HG03460 (cell line): ENCODE measurements at regions not wholly inside any gene's neighbourhood (a gene's known extent, or its start where the extent isn't known, plus 50 kb on each side); places are given as distances from the start of the nearest gene placed in this dataset.

Experiments
- ATAC-seq: cut with Tn5 transposase; IDR thresholded peaks from one replicate; pipeline ENCODE4 v1.9.1; 2021; ENCODE audit not compliant: unreplicated experiment

DNA sequence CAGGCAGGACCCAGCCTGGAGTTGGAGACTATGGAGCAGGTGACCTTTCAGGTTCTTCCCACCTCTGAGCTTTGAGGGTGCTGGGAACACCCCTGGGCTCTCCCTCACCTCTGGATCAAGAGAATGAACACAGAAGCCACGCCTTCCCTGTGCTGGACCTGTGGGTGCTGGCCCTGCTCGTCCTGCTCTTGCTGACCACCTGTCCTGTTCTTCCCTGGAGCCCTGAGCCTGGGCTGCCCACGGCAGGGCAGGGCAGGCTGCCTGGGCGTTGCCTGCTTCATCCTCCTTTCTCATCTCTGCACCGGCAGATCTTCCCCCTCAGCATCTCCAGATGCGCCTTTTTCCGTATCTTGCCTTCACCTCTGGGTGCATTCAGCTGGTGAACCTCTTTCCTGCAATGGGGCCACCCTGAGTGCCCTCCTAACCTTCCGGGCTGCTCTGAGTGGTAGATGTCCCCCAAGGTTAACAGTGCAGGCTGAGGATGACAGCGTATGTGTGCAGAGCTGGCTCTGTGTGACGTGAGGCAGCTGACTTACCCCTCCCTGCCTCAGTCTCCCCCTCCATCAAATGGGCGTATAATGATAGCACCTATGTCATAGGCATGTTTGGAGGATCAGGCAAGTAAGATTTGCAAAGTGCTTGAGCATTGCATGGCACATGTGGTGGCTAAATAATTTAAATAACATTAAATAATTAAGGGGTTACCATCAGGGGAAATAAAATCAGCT, 225.8 kb upstream of the CIBAR2 start:
- ATAC-seq: no peak

GRCh38 chr16:85338638-85338982, 226.3 kb upstream of the CIBAR2 start:
- no peak for ATAC-seq

GRCh38 chr16:85338989-85339685, 226.9 kb upstream of the CIBAR2 start:
- no peak for ATAC-seq

DNA sequence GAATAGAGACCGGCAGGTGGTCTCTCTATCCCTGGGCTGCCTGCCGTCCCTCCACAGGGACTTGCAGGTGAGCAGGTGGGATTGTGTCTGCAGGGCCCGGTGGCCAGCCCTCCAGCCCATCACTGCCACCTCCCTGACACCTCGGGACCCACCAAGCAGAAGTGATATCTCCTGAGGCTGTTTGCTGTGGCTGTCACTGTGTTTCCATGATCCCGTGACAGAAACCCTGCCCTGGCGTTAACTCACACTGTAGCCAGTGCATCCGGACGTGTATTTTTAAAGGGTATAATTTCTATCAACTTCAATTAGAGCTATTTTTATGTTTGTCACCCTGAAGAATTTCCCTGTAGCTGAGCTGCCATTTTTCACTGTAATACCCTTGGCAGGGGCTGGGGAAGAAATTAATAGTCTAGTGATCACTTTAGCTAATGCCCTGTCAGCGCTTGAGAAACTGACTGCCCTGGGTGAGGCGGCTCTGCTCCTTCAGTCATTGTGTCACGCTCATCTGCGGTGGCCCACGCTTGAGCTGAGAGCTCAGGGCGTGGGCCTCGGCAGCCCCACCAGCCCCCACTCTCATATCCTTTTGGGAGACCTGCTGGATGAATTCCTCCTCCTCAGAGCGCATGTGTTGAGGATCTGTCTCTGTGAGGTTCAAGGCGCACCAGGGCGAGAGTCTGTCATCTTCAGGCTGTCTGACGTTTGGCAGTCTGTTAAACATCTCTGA, 229.9 kb upstream of the CIBAR2 start:
- no peak for ATAC-seq

DNA sequence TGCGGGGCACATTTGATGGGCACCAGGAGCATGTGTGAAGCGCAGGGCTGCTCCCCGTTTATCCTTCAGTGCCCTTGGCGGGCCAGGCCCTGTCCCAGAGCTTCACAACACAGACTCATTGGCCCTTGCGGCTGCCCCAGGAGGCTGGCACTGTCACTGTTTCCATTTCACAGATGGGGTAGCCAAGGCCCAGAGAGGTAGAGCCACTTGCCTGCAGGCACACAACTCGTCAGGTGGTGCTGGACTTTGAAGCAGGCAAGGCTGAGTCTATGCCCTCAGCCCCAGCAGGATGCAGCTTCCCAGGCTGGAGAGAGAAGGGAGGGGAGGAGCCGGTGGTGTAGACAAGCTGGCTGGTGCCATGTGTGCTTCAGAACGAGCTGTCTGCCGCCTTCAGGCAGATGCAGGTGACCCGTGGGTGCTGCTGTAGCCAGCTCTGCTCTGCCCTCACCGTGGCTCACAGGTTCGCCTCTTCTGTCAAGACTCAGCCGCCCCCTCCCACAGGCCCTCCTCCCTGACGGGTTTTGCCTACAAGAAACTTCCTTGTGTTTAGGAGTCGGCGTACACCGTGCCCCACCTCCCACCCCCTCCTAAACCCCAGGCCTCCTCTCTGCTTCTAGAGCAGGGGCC, 232.3 kb upstream of the CIBAR2 start:
- no peak for ATAC-seq

DNA sequence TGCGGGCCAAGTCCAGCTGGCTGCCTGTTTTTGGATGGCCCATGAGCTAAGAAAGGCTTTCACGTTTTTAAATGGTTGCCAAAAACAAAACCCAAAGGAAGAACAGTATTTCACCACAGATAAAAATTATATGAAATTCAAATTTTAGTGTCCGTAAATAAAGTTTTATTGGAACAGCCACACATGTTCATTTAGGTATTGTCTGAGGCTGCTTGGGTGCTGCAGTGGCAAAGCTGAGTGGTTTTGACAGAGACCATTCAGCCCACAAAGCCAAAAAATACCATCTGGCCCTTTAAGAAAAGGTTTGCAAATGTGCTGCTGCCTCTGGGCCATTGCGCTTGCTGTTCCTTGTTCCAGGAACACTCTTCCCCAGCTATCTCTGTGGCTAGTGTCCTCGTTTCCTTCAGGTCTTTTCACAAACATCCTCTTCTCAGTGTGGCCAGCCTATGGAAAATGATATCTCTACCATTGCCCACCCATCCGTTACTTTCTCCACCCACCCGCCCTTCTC, 232.9 kb upstream of the CIBAR2 start:
- ATAC-seq: no peak

GRCh38 chr16:85346404-85347212, 234.3 kb upstream of the CIBAR2 start:
- no peak for ATAC-seq

DNA sequence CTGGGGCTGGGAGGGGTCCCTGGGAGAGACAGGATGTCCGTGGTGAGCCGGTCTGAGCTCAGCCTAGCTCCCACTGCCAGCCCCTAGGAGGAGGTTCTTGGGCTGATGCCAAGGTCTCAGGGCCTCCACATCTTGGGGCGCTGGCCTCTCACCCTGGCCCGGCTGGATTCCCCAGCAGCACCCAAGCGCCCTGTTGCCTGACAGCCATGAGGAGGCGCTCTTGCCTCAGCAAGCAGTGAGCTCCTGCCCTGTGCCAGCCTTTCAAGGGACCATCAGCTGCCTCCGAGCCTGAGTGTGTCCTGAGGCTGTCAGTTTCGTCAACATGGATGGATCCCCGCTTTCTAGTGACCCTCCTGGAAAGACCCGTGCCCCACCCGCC, 234.9 kb upstream of the CIBAR2 start:
- no peak for ATAC-seq

GRCh38 chr16:85348065-85348840, 236.0 kb upstream of the CIBAR2 start:
- no peak for ATAC-seq

GRCh38 chr16:85348911-85349334, 236.7 kb upstream of the CIBAR2 start:
- ATAC-seq: no peak

- ATAC-seq: no peak
Measured at GRCh38 chr16:85349365-85350145, 237.3 kb upstream of the CIBAR2 start.

- ATAC-seq: no peak
Measured at GRCh38 chr16:85350146-85350728, 238.0 kb upstream of the CIBAR2 start.

DNA sequence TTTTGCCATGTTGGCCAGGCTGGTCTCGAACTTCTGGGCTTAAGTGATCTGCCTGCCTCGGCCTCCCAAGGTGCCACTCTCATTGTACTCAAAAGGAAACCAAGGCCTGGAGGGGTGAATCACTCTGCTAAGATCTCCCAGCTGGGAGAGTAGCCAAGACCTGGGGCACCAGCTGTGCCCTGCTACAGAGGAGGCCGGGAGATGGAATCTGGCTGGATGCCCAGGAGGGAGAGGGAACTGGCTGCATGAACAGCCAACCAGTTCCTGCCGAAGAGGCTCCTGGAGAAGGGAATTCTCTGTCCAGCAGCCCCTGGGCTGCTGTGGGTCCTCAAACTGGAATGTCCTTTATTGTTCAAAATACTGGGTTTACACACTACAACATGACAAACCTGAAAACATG, 238.7 kb upstream of the CIBAR2 start:
- no peak for ATAC-seq

DNA sequence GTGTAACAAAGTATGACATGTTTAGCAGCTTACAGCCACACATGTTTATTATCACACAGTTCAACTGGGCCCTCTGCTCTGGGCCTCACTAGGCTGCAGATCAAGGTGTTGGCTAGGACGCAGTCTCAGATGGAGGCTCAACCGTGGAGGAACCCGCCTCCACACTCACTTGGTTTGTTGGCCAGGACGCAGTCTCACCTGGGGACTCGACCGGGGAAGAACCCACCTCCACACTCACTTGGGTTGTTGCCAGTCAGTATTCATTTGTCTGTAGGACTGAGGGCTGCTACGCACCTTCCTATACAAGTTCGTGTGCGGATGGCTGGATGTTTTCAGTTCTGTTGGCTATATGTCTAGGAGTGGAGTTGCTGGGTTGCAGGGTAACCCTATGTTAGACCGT, 240.7 kb upstream of the CIBAR2 start:
- ATAC-seq: no peak

- ATAC-seq: no peak
Measured at GRCh38 chr16:85353839-85354685, 241.8 kb upstream of the CIBAR2 start.

DNA sequence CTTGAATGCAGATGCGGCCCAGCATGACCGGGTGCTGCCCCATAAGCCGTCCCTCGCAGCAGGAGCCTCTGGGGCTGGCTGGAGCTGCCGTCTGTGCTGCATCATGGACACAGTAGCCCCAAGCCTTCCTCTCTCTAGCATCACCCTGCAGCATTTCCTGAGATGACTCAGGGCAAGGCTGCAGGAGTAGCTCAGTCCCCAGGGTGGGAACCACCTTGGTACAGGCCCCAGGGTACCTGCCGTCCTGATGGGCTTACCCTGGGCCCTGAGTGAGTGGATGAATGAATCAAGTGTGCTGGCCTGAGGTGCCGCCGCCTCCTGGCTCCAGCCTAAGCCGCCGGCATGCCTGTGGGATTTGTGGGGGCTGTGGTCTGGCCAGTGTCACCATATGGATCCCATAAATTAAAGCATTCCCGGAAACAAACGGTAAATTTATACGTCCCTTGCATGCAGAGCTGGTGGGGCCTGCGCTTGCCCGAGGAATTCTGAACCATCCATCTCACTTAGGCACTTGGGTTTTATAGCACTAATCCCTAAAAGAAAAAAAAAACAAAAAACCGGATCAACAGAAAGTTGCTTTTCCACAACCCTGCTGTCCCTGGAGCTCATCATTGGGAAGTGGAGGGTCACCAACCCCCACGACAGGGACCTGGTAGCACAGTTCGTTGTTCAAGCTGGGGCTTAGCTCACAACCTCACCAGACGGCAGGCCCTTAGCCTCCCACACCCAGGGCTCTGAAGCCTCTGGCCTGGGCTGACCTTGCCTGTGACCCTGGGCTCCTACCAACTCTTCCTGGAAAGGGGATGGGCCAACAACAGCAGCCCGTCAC, 242.6 kb upstream of the CIBAR2 start:
- ATAC-seq: no peak

- no peak for ATAC-seq
Measured at GRCh38 chr16:85355515-85355837, 243.2 kb upstream of the CIBAR2 start.
